GM18520 (cell line): ENCODE measurements at regions not wholly inside any gene's neighbourhood (a gene's known extent, or its start where the extent isn't known, plus 50 kb on each side); places are given as distances from the start of the nearest gene placed in this dataset.
"Not testable (repeated sequence)": the region's sequence is repeated elsewhere in the genome, so short reads cannot be mapped to it uniquely, and the experiment has no call there.

ENCODE experiments used
- ATAC-seq: cut with Tn5 transposase; IDR thresholded peaks from one replicate; pipeline ENCODE4 v1.9.1; 2021; ENCODE audit not compliant: unreplicated experiment

DNA sequence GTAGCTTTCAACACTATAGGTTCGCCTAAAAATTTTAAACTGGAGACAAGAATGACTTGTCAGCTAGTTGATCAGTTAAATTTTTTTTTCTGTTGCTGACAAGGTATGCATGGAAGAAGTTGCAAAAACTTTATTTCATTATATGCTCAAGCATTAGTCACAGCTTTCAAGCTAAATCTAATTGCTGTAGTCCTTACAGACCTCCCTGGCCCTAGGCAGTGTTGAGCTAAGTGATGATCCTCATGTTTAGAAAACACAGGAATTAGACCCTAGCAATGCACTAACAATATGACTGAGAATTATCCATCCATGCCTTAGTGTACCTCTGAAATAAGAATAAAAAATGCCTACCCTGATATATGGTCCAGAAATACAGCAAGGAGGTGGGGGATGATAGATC, 253.4 kb downstream of the SP3 start:
- ATAC-seq = no peak

DNA sequence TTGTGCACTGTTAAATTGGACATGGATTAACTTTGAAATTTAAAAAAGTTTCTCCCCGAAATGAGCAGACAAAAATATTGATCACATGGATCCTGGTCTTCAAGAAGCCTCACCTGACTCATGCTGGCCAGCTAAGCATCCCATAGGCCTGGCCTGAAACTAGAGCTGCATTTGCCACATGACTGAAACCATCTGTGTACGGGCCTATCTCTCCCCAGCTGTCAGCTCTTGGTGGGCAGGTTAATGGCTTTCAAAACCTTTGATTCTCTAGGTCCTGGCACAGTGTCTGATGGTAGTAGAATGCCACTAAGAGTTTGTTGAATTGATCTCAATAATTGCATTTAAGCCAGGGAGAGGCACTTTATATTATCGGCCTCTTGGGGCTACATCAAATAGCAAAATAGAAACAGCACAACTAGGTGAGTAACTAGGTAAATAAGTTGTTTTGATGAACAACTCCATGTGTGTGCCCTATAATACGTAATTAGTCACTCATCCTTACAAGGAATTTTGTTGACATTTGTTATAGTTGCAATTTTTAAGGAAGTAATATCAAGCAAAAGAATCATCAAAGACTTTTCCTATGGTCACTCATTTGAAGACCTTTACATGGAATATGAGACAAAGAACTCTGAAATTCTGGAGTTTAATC, 251.1 kb downstream of the SP3 start:
- no peak for ATAC-seq

- no peak for ATAC-seq
These were observed 249.7 kb downstream of the SP3 start for GRCh38 chr2:173715441-173715840.

DNA sequence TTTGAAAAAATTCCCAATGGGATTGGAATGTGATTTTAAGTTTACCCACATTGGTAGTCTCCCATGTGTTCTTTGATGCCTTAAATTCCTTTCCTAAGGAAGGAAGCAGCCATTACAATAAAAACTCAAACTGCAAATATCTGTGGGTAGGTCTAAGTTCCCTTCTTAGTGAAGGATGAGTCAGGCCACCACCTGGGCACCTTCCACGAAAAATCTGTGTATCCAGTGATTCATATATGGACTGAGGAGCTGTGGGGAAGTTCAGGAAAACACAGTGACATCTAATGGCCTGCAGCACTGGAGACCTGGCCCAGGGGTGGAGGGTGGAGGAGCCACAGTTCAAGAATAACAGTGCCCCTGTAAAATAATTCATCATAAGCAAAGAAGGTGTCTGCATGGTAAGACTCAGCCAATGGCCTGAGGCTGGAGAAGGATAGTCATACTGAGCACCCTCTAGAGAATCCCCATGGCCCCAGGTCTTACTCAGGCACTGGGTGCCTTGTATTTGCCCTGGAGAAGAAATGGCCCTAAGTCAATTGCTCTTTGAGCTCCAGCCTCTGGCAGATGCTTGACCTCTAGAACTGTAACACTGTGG, 248.6 kb downstream of the SP3 start:
- no peak for ATAC-seq

DNA sequence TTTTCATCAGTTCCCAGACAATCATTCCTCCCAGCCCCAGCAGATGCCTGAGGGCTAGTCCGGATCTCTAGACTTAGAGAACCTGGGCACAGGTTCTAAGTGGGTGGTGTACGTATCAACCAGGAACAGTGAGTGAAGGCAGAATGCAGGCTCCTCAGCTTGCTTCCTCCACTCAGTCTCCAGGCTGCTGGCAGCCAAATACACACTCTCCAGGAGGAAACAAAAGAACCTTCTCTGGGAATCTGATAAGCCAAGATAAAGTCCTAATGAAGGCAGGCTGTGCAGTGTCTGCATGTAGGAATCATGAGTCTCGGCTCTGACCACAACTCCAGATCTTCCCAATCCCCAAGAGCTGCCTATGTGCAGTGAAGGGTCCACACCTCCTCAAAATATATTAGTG, 245.7 kb downstream of the SP3 start:
- no peak for ATAC-seq

- no peak for ATAC-seq
These were observed 244.9 kb downstream of the SP3 start for GRCh38 chr2:173720306-173720705.

DNA sequence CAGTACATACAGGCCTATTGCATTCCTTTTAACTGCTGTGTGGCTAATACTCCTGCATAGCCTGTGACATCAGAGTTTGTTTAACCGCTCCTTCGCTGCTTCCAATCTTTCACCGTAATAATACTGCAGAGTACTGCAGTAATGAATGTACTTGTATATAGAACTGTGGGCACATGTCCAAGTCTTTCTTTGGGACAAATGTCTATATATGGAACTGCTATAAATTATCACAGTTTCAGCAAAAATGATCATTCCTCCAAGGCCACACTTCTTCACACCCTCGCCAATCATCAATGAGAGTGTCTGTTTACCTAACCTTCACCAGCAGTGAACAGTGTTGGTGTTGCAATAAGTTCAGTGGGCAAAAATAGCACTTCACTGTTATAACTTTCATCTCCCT, 230.4 kb downstream of the SP3 start:
- ATAC-seq = no peak

GRCh38 chr2:173737954-173738575, 227.1 kb downstream of the SP3 start:
- not testable (repeated sequence) for ATAC-seq

GRCh38 chr2:173739006-173739405, 226.2 kb downstream of the SP3 start:
- ATAC-seq = no peak

- ATAC-seq = no peak
These were observed 224.5 kb downstream of the SP3 start for GRCh38 chr2:173740639-173741038.

DNA sequence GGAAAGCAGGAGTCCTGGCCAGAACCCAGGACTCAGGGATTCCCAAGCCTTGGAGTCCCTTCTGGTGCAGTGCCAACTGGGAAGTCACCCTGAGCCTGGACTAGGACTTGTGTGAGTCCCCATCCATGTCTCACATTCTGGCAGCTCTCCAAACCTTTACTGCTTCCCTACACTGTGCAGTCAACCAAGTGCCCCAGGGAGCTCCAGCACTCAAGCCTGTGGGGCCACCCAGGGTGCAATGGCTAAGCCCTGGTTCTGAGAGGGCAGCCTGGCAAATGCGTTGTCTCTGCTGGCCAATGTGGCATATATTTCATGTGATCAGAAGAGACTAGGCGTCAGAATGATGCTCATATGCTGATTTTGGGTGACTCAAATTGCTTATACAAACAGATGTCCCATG, 223.4 kb downstream of the SP3 start:
- ATAC-seq = no peak

- ATAC-seq = no peak
These were observed 218.1 kb downstream of the SP3 start for GRCh38 chr2:173747035-173747434.

DNA sequence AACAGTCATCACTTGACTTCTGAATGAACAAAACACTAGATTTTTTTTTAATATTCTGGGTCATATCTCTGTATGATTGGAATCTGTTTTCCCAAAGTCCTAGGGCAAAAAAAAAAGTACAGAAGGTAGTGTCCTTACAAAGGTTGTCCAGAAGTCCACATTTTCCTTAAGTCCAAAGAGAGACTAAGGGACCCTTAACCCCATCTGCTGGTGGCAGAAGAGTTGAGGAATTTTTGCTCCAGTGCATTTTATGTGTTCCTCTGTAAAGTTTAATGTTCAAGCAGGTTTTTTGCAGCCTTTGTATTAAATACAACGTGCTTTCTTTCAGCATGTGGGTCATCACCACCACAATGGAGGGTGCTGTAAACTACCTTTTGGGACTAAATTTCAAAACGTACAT, 215.9 kb downstream of the SP3 start:
- no peak for ATAC-seq

- no peak for ATAC-seq
These were observed 214.8 kb downstream of the SP3 start for GRCh38 chr2:173750353-173750801.

- no peak for ATAC-seq
These were observed 214.3 kb downstream of the SP3 start for GRCh38 chr2:173750831-173751230.

DNA sequence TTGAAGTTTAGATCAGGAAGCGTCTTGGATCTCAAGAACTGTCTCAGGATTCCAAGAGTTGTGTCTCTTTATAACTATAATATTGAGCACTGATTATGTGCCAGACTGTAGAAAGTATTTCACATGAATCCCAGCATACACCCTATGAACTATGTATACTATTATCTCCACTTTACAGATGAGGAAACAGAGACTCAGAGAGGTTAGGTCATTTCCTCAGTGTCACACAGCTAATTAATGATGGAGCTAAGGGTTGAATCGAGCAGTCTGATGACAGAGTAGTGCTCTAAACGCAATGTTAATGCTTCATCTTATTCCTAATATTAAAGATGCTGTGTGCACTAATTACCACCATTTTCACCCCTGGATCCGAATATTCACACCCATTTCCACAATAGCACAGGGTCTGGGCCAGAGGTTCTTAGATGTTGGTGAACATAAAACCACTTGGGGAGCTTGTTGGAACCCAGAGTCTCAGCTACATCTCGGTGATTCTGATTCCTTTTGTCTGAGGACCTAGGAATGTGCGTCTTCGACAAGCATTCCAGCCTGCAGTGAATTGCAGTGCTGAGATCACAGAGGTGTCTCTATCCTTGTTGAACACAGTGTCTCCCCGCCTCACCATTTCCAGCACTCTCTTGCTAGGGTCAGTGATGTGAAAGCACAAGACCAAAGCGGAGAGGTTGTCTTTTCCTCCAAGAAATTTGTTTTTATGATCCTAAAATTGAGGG, 213.8 kb downstream of the SP3 start:
- no peak for ATAC-seq

DNA sequence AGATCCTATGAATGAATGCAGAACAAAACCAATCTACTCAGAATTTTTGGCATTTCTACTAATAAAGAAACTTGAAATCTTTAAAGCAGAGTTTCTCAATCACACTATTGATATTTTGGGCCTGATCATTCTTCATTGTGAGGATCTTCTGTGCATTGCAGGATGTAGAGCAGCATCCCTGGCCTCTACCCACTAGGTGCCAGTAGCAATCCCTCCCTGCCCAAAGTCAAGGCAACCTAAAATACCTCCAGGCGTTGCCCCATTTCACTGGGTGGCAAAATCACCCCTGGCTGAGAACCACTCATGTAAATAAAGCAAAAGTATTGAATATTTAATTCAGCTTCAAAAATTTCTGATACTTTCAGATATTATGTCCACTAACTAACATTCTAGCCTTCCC, 213.0 kb downstream of the SP3 start:
- no peak for ATAC-seq

DNA sequence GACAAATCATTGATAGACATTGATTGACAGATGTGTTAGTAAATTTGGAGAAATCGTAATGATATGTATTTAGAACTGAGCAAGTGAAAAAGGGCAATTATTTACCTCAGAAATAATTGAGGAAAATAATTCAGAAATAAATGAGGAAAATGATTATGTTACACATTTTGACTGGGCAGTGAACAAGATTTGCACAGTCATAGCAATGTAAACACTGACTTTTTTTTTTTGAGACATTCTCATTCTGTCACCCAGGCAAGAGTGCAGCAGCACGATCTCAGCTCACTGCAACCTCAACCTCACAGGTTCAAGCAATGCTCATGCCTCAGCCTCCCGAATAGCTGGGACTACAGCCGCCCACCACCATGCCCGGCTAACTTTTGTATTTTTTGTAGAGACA, 211.7 kb downstream of the SP3 start:
- ATAC-seq = no peak

GRCh38 chr2:173754165-173754564, 211.0 kb downstream of the SP3 start:
- no peak for ATAC-seq

- ATAC-seq = no peak
These were observed 210.3 kb downstream of the SP3 start for GRCh38 chr2:173754837-173755236.

DNA sequence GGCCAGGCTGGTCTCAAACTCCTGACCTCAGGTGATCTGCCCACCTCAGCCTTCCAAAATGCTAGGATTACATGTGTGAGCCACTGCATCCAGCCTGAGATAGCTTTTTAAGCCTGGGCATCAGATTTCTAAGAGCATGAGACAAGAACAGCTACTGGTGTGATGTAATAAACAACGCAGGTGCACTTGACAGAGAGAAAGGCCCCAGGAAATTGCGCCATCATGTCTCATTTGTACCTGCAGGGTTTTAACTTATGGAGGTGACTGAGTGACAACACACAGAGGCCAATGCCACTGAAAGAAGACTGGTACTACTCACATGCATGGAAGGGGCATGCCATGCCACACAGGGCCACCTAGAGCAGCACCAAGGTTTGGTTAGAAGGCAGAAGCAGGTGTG, 209.4 kb downstream of the SP3 start:
- no peak for ATAC-seq

GRCh38 chr2:173759959-173760358, 205.2 kb downstream of the SP3 start:
- ATAC-seq = no peak
